HUES48 (cell line): ENCODE measurements at regions not wholly inside any gene's neighbourhood (a gene's known extent, or its start where the extent isn't known, plus 50 kb on each side); places are given as distances from the start of the nearest gene placed in this dataset.

ENCODE experiments used
- H3K27ac ChIP-seq: one replicate; pipeline ENCODE4 v1.7.0; 2013; ENCODE audit warnings: low read depth, low read length, inconsistent platforms
- H3K27me3 ChIP-seq: 2 replicates; pipeline ENCODE4 v1.6.1; 2013; ENCODE audit warnings: mild to moderate bottlenecking, low read length; ENCODE audit not compliant: control insufficient read depth, insufficient read depth
- H3K36me3 ChIP-seq: 2 replicates; pipeline ENCODE4 v1.6.1; 2013; ENCODE audit warnings: low read length; ENCODE audit not compliant: control insufficient read depth, insufficient read depth
- H3K4me1 ChIP-seq: 2 replicates; pipeline ENCODE4 v1.6.1; 2013; ENCODE audit warnings: mild to moderate bottlenecking, low read length; ENCODE audit not compliant: control insufficient read depth, insufficient read depth
- H3K4me3 ChIP-seq: 2 replicates; pipeline ENCODE4 v1.5.1; 2013; ENCODE audit warnings: mild to moderate bottlenecking, low read depth, low read length
- H3K9ac ChIP-seq: 2 replicates; pipeline ENCODE4 v1.6.1; 2013; ENCODE audit warnings: mild to moderate bottlenecking, low read depth, low read length, moderate library complexity
- H3K9me3 ChIP-seq: 2 replicates; pipeline ENCODE4 v1.6.1; 2013; ENCODE audit warnings: low read length; ENCODE audit not compliant: control insufficient read depth, insufficient read depth

DNA sequence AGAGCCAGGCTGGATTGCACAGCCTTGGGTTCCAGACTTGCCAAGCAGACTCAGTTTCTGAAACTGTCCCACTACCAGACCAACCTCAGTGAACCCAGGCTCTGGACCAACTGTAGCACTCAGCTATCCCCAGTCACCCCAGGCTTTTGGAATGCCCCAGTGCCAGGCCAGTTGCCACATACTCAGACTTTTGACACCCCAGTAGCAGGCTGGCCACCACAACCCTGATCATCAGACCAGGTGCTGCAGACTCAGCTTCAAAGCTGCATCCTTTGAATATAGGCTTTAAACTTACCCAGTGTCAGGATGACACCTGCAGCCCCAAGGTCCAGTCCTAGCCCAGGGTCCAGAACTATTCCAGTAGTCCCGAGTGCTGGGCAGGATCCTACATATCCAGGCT is 1389.9 kb downstream of the ARAP2 start:
- Histone ChIP-seq H3K9ac (no peak overlapping the region), H3K36me3 (no peaks in the 10 kb centered on the region), H3K9me3 (no peaks in the 10 kb centered on the region), H3K27ac (no peak overlapping the region), H3K4me1 (no peaks in the 10 kb centered on the region), H3K4me3 (no peak overlapping the region), H3K27me3 (no peaks in the 10 kb centered on the region)

DNA sequence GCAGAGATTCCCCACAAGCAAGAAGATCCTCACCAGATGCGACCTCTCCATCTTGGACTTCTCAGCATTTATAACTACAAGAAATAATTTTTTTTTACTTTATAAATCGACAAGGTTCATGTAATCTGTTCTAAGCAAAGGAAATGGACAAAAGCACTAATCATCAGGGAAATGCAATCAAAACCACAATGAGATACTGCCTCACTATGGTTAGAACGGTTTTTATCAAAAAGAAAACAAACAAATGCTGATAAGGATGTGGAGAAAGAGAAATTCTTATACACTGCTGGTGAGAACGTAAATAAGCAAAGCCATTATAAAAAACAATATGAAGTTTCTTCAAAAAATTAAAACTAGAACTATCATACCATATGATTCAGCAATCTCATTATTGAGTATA is 1382.6 kb downstream of the ARAP2 start:
- Histone ChIP-seq H3K27ac (no peak overlapping the region), H3K9ac (no peak overlapping the region), H3K36me3 (no peaks in the 10 kb centered on the region), H3K27me3 (no peaks in the 10 kb centered on the region), H3K9me3 (no peaks in the 10 kb centered on the region), H3K4me3 (no peak overlapping the region), H3K4me1 (no peaks in the 10 kb centered on the region)

GRCh38 chr4:34878961-34879360 is 1365.4 kb downstream of the ARAP2 start:
- no peaks in the 10 kb centered on the region for H3K9me3 ChIP-seq
- H3K27me3 ChIP-seq: no peaks in the 10 kb centered on the region
- H3K4me1 ChIP-seq: 0 out of 2 replicates have a peak, but pooled peaks cover 2% of the 10 kb centered on the region
- H3K27ac ChIP-seq: no peak overlapping the region
- no peak overlapping the region for H3K4me3 ChIP-seq
- no peaks in the 10 kb centered on the region for H3K36me3 ChIP-seq
- H3K9ac ChIP-seq: no peak overlapping the region

GRCh38 chr4:34880246-34880645 is 1364.1 kb downstream of the ARAP2 start:
- Histone ChIP-seq H3K27ac (no peak overlapping the region), H3K9ac (no peak overlapping the region), H3K27me3 (no peaks in the 10 kb centered on the region), H3K9me3 (no peaks in the 10 kb centered on the region), H3K4me1 (0 out of 2 replicates have a peak, but pooled peaks cover 2% of the 10 kb centered on the region), H3K4me3 (no peak overlapping the region), H3K36me3 (no peaks in the 10 kb centered on the region)

DNA sequence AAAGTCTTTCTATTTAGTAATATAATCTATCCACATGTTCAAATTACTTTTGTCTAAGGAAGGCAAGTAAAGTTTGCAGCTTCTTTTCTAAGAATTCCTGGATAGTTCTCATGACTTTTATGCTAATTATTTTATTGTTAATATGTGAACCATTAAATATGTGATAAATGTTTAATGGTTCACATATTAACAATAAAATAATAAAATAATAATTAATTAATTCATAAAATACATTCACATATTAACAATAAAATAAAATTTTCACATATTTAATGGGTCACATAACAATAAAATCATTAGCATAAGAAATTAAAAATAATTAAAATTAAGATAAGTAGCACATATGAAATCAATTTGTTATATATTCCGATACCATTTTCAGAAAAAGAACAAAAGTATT is 1352.4 kb downstream of the ARAP2 start:
- no peaks in the 10 kb centered on the region for H3K27me3 ChIP-seq
- no peak overlapping the region for H3K4me3 ChIP-seq
- no peaks in the 10 kb centered on the region for H3K4me1 ChIP-seq
- no peak overlapping the region for H3K9ac ChIP-seq
- H3K27ac ChIP-seq: no peak overlapping the region
- no peaks in the 10 kb centered on the region for H3K36me3 ChIP-seq
- no peaks in the 10 kb centered on the region for H3K9me3 ChIP-seq

DNA sequence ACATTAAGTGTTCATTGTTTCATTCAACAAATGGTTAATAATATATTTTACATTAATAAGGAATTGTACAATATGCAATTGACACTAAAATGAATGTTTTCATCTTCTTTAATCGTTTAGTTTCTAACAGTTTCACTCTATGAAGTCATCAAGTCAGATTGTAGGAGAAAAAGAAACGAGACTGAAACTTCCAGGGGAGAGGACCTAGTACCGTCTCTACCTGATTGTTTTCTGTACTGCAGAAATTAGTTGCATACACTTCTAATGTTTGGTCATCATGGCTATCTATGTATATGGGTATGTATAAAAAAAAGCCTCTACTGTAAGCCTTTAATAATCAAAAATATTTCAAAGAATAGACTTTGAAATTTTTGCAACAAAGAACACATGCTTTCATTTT is 1350.9 kb downstream of the ARAP2 start:
- Histone ChIP-seq H3K9ac (no peak overlapping the region), H3K9me3 (no peaks in the 10 kb centered on the region), H3K36me3 (no peaks in the 10 kb centered on the region)

GRCh38 chr4:34920032-34920431 is 1324.3 kb downstream of the ARAP2 start:
- no peaks in the 10 kb centered on the region for H3K27me3 ChIP-seq
- H3K9me3 ChIP-seq: no peaks in the 10 kb centered on the region
- H3K27ac ChIP-seq: no peak overlapping the region
- H3K36me3 ChIP-seq: no peaks in the 10 kb centered on the region
- no peak overlapping the region for H3K4me3 ChIP-seq
- H3K4me1 ChIP-seq: no peaks in the 10 kb centered on the region
- H3K9ac ChIP-seq: no peak overlapping the region

More for the DNA sequence above, 1350.9 kb downstream of the ARAP2 start:
- Histone ChIP-seq H3K27me3 (no peaks in the 10 kb centered on the region), H3K27ac (no peak overlapping the region), H3K4me1 (no peaks in the 10 kb centered on the region), H3K4me3 (no peak overlapping the region)

GRCh38 chr4:34921391-34921790 is 1322.9 kb downstream of the ARAP2 start:
- H3K27ac ChIP-seq: no peak overlapping the region
- no peaks in the 10 kb centered on the region for H3K4me1 ChIP-seq
- no peak overlapping the region for H3K4me3 ChIP-seq
- no peaks in the 10 kb centered on the region for H3K27me3 ChIP-seq
- no peak overlapping the region for H3K9ac ChIP-seq
- no peaks in the 10 kb centered on the region for H3K36me3 ChIP-seq
- no peaks in the 10 kb centered on the region for H3K9me3 ChIP-seq

DNA sequence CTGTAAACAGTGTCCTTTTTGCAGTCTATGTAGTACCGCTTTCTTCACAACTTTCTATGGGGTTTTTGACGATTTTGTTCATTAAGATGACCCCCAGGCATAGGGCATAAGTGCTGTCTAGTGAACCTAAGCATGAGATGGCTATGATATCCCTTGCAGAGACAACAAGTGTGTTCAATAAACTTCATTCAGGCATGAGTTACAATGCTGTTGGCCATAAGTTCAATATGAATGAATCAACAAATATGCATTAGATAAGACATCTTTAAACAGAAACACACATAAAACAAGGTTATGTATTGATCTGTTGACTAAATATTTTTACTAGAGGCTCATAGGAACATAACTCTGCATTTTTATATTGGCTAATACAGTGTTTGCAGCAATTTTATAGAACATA is 1322.0 kb downstream of the ARAP2 start:
- no peak overlapping the region for H3K9ac ChIP-seq
- no peaks in the 10 kb centered on the region for H3K36me3 ChIP-seq
- no peaks in the 10 kb centered on the region for H3K27me3 ChIP-seq
- H3K4me3 ChIP-seq: no peak overlapping the region
- no peak overlapping the region for H3K27ac ChIP-seq
- no peaks in the 10 kb centered on the region for H3K4me1 ChIP-seq
- no peaks in the 10 kb centered on the region for H3K9me3 ChIP-seq

DNA sequence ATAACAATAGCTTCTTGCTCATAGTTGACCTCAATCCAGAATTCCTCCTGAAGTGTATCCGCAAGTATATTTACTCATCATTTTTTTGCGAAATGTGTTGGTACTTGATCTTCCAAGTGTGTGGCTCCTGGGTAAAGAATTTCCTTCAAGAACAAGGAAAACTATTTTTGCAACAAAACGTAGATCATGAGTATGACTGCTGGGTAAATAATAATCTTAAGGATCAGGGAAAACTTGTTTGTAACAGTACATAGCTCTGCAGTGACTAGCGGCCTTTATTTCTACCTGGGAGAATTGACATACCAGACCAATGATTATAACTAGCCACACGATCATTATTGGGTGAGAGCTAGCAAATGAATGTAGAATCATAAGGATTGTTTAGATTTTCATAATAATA is 1311.7 kb downstream of the ARAP2 start:
- Histone ChIP-seq H3K27ac (no peak overlapping the region), H3K4me1 (no peaks in the 10 kb centered on the region), H3K4me3 (no peak overlapping the region), H3K9me3 (no peaks in the 10 kb centered on the region), H3K27me3 (no peaks in the 10 kb centered on the region), H3K36me3 (no peaks in the 10 kb centered on the region), H3K9ac (no peak overlapping the region)

DNA sequence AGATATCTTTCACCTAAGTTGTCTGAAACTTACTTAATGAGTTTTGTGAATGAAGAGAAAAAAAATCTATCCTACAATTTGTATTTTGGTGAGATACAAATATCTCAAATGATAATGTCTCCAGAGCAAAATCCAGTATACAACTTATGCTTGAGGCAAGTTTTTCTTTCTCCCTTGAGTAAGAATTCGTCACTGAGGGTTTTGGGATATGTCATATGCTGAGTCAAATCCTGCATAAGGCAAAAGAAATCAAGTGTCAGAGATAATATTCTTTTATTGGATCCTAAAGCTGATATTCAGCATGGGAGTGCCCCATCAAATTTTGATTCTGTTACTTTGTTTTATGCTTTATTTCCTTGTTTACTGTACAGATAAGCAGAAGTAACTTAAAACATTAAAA is 1308.6 kb downstream of the ARAP2 start:
- Histone ChIP-seq H3K36me3 (no peaks in the 10 kb centered on the region), H3K27ac (no peak overlapping the region), H3K4me3 (no peak overlapping the region), H3K9me3 (no peaks in the 10 kb centered on the region), H3K4me1 (no peaks in the 10 kb centered on the region), H3K27me3 (no peaks in the 10 kb centered on the region), H3K9ac (no peak overlapping the region)

DNA sequence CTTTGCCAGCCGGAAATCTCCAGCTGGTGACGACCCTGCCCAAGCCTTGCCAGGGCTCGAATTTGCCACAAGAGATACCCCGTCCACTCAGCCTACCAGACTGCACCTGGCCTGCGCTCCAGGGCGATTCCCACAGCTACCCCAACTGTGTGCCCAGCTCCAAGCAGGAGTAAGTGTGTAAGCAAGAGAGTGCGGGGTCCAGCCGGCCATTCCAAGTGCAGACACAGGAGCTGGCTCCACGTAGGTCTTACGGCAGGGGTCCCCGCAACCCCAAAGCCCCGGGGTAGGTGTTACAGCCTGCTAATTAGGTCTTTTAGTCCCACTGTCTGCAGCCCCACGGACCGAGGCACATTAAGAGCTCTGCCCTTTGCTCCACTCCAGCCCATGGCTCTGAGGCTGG is 1305.2 kb downstream of the ARAP2 start:
- Histone ChIP-seq H3K4me1 (no peaks in the 10 kb centered on the region), H3K9me3 (no peaks in the 10 kb centered on the region), H3K36me3 (no peaks in the 10 kb centered on the region), H3K9ac (no peak overlapping the region), H3K27me3 (no peaks in the 10 kb centered on the region), H3K27ac (no peak overlapping the region), H3K4me3 (no peak overlapping the region)
